HG02798 (cell line): ENCODE measurements at regions not wholly inside any gene's neighbourhood (a gene's known extent, or its start where the extent isn't known, plus 50 kb on each side); places are given as distances from the start of the nearest gene placed in this dataset.

Experiments
- ATAC-seq: cut with Tn5 transposase; IDR thresholded peaks from one replicate; pipeline ENCODE4 v1.9.1; 2021; ENCODE audit warnings: mild to moderate bottlenecking; ENCODE audit not compliant: unreplicated experiment, poor library complexity

DNA sequence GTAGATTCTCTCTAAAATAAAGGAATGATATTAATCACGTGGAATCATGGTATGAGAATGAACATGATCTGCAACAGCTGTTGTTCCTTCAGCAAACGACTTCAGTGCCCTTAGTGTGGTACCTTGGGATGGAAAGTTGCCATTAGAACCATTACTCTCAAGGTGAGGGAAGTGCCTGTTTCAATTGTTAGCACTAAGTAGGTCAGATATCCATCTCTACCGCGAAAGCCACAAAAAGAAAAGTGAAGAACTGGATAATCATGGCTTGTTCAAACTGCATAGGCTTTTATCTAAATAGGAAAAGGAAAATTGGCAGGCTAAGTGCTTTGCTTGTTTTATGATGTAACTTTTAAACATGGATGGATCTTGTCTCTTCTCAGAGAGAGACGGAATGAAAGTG lies 380.7 kb downstream of the MRPS30 start:
- no peak for ATAC-seq

DNA sequence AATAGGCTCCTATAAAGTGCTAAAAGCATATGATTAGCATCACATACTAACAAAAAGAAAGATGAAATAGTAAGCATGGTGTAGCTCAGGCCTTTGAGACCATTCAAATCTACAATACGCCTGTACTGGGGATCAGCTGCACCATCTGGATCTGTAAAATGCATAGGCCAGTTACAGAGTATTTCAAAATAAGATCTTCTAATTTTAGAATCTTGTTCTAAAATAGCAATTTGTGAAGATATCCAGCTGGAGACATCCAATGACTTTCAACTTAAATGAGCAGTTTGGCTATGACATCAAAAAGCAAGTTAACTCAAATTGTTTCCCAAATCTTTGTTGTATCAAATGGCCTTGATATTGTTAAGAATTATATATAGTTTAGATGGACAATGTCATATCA lies 386.3 kb downstream of the MRPS30 start:
- no peak for ATAC-seq
